KG1 (cell line): ENCODE measurements at regions not wholly inside any gene's neighbourhood (a gene's known extent, or its start where the extent isn't known, plus 50 kb on each side); places are given as distances from the start of the nearest gene placed in this dataset.

Experiments used
- DNase-seq: peaks from one replicate; lab custom pipeline; 2025; lab: John Stamatoyannopoulos, UW

- no peak for DNase-seq
Measured at GRCh38 chr2:226079196-226079595, 679.7 kb downstream of the NYAP2 start.

- DNase-seq: no peak
Measured at GRCh38 chr2:226078666-226079065, 679.2 kb downstream of the NYAP2 start.

GRCh38 chr2:226077841-226078240 lies 678.3 kb downstream of the NYAP2 start:
- DNase-seq: no peak

GRCh38 chr2:226077031-226077430 lies 677.5 kb downstream of the NYAP2 start:
- DNase-seq: no peak

GRCh38 chr2:226076529-226076928 lies 677.0 kb downstream of the NYAP2 start:
- no peak for DNase-seq

- no peak for DNase-seq
Measured at GRCh38 chr2:226074391-226074790, 674.9 kb downstream of the NYAP2 start.

- no peak for DNase-seq
Measured at GRCh38 chr2:226073496-226074160, 674.1 kb downstream of the NYAP2 start.

GRCh38 chr2:226066873-226067272 lies 667.4 kb downstream of the NYAP2 start:
- DNase-seq: no peak

- no peak for DNase-seq
Measured at GRCh38 chr2:226066391-226066790, 666.9 kb downstream of the NYAP2 start.

GRCh38 chr2:226064932-226065570 lies 665.5 kb downstream of the NYAP2 start:
- DNase-seq: no peak

GRCh38 chr2:226063704-226064440 lies 664.4 kb downstream of the NYAP2 start:
- DNase-seq: no peak

GRCh38 chr2:226059961-226060627 lies 660.6 kb downstream of the NYAP2 start:
- no peak for DNase-seq

GRCh38 chr2:226057914-226058313 lies 658.4 kb downstream of the NYAP2 start:
- no peak for DNase-seq

- DNase-seq: no peak
Measured at GRCh38 chr2:226057365-226057764, 657.9 kb downstream of the NYAP2 start.

- no peak for DNase-seq
Measured at GRCh38 chr2:226052772-226053416, 653.4 kb downstream of the NYAP2 start.

GRCh38 chr2:226050822-226051221 lies 651.3 kb downstream of the NYAP2 start:
- no peak for DNase-seq

- no peak for DNase-seq
Measured at GRCh38 chr2:226048611-226049010, 649.1 kb downstream of the NYAP2 start.

- no peak for DNase-seq
Measured at GRCh38 chr2:226045080-226045479, 645.6 kb downstream of the NYAP2 start.

- no peak for DNase-seq
Measured at GRCh38 chr2:226040344-226040900, 640.9 kb downstream of the NYAP2 start.

- DNase-seq: no peak
Measured at GRCh38 chr2:226037526-226037925, 638.0 kb downstream of the NYAP2 start.

- DNase-seq: no peak
Measured at GRCh38 chr2:226031647-226032501, 632.4 kb downstream of the NYAP2 start.
